T-helper 1 cell treated with Interleukin-12 subunit alpha and Interleukin-12 subunit beta and Interleukin-4 antibody, amounts not matched to agents 30 ng/mL and 1 ng/mL, for 36 hours (primary cell): ENCODE measurements at regions not wholly inside any gene's neighbourhood (a gene's known extent, or its start where the extent isn't known, plus 50 kb on each side); places are given as distances from the start of the nearest gene placed in this dataset.
"Not testable (repeated sequence)": the region's sequence is repeated elsewhere in the genome, so short reads cannot be mapped to it uniquely, and the experiment has no call there.

Experiments used
- intact Hi-C: fragments of 100-400 bp; cut with micrococcal nuclease; formaldehyde crosslinking; loops from one replicate; pipeline ENCODE4 v1.15.1; 2024

- intact Hi-C loops = no loop called here
These were observed 167.2 kb upstream of the KCNG1 start for GRCh38 chr20:51189814-51190782.

- intact Hi-C loops = no loop called here
These were observed 166.0 kb upstream of the KCNG1 start for GRCh38 chr20:51188941-51189340.

- intact Hi-C loops = no loop called here
These were observed 164.4 kb upstream of the KCNG1 start for GRCh38 chr20:51187261-51187660.

GRCh38 chr20:51185861-51186260 lies 163.0 kb upstream of the KCNG1 start:
- intact Hi-C loops = no loop called here

- intact Hi-C loops = no loop called here
These were observed 162.4 kb upstream of the KCNG1 start for GRCh38 chr20:51185277-51185676.

- intact Hi-C loops = no loop called here
These were observed 161.4 kb upstream of the KCNG1 start for GRCh38 chr20:51184289-51184688.

GRCh38 chr20:51183451-51183850 lies 160.5 kb upstream of the KCNG1 start:
- intact Hi-C loops = no loop called here

GRCh38 chr20:51182571-51182970 lies 159.7 kb upstream of the KCNG1 start:
- intact Hi-C loops = no loop called here

- intact Hi-C loops = no loop called here
These were observed 155.2 kb upstream of the KCNG1 start for GRCh38 chr20:51178153-51178552.

- intact Hi-C loops = no loop called here
These were observed 154.0 kb upstream of the KCNG1 start for GRCh38 chr20:51176876-51177275.

GRCh38 chr20:51176446-51176845 lies 153.5 kb upstream of the KCNG1 start:
- intact Hi-C loops = no loop called here

GRCh38 chr20:51175724-51176123 lies 152.8 kb upstream of the KCNG1 start:
- intact Hi-C loops = no loop called here

GRCh38 chr20:51175156-51175555 lies 152.2 kb upstream of the KCNG1 start:
- intact Hi-C loops = no loop called here

GRCh38 chr20:51174536-51174935 lies 151.6 kb upstream of the KCNG1 start:
- intact Hi-C loops = no loop called here

- intact Hi-C loops = no loop called here
These were observed 149.9 kb upstream of the KCNG1 start for GRCh38 chr20:51172558-51173428.

GRCh38 chr20:51171141-51171540 lies 148.2 kb upstream of the KCNG1 start:
- intact Hi-C loops = no loop called here

GRCh38 chr20:51169813-51170212 lies 146.9 kb upstream of the KCNG1 start:
- intact Hi-C loops = no loop called here

- intact Hi-C loops = not testable (repeated sequence)
These were observed 145.0 kb upstream of the KCNG1 start for GRCh38 chr20:51167911-51168310.

- intact Hi-C loops = no loop called here
These were observed 143.6 kb upstream of the KCNG1 start for GRCh38 chr20:51166489-51166888.

- intact Hi-C loops = no loop called here
These were observed 142.2 kb upstream of the KCNG1 start for GRCh38 chr20:51165131-51165530.

- intact Hi-C loops = no loop called here
These were observed 141.8 kb upstream of the KCNG1 start for GRCh38 chr20:51164731-51165130.

GRCh38 chr20:51163996-51164600 lies 141.2 kb upstream of the KCNG1 start:
- intact Hi-C loops = no loop called here
